Thyroid gland (tissue), 4 donors: ENCODE measurements at regions not wholly inside any gene's neighbourhood (a gene's known extent, or its start where the extent isn't known, plus 50 kb on each side); places are given as distances from the start of the nearest gene placed in this dataset.

Source experiments
- DNase-seq, 2 donors: peaks; one replicate each; pipeline ENCODE4 v3.0.0-alpha.2; 2019
- H3K27ac ChIP-seq, 3 donors: fragments of 200-600 bp; sonication (generic); 1 replicate in 2 of 3; 2 replicates in 1 of 3; pipeline ENCODE4 v1.5.1; 2016 to 2019; ENCODE audit warnings: mild to moderate bottlenecking in 1 of 3, moderate library complexity in 1 of 3
- H3K27me3 ChIP-seq: fragments of 200-600 bp; sonication (generic); one replicate; pipeline ENCODE4 v1.5.1; 2019
- H3K36me3 ChIP-seq, 2 donors: fragments of 200-600 bp; sonication (generic); one replicate each; pipeline ENCODE4 v1.5.1; 2016 to 2019
- H3K4me1 ChIP-seq, 2 donors: fragments of 200-600 bp; sonication (generic); one replicate each; pipeline ENCODE4 v1.5.1; 2017 to 2019
- H3K4me3 ChIP-seq, 3 donors: fragments of 200-600 bp; sonication (generic); replicated peaks in 1 of 3; 1 replicate in 2 of 3; 2 replicates in 1 of 3; pipeline ENCODE4 v1.5.1; 2016; ENCODE audit warnings: mild to moderate bottlenecking in 1 of 3
- H3K9me3 ChIP-seq: fragments of 200-600 bp; sonication (generic); one replicate; pipeline ENCODE4 v1.5.1; 2017
- CTCF ChIP-seq, 6 experiments: fragments of 200-600 bp in 3 of 6; fragments of 450-650 bp in 3 of 6; sonication (generic) in 3 of 6; IDR thresholded peaks; one replicate each; pipeline ENCODE4 v1.5.1; 2016 to 2019; ENCODE audit warnings: antibody characterized with exemption in 6 of 6, mild to moderate bottlenecking in 2 of 6, inconsistent platforms in 1 of 6, moderate library complexity in 1 of 6
- POLR2A ChIP-seq, 2 donors: fragments of 450-650 bp; IDR thresholded peaks; one replicate each; pipeline ENCODE4 v1.6.1; 2017; ENCODE audit warnings: antibody characterized with exemption in 2 of 2, mild to moderate bottlenecking in 2 of 2, moderate library complexity in 1 of 2
- WGBS, 2 donors: methylation state at CpG; one replicate each; pipeline ENCODE4 v1.1.5; 2017; 5-methylcytosine and 5-hydroxymethylcytosine counted together
- intact Hi-C: fragments of 100-400 bp; cut with DNase I; formaldehyde crosslinking; loops from one replicate; pipeline ENCODE4 v1.15.1; 2023

- Histone ChIP-seq H3K27me3 (no peaks in the 10 kb centered on the region), H3K4me3 (no peak overlapping the region), H3K9me3 (no peaks in the 10 kb centered on the region), H3K27ac (no peak overlapping the region), H3K36me3 (no peaks in the 10 kb centered on the region), H3K4me1 (no peaks in the 10 kb centered on the region)
- TF ChIP-seq POLR2A (IDR thresholded peaks at IDR 0.05): no peak
- TF ChIP-seq CTCF (IDR thresholded peaks at IDR 0.05): no peak
- WGBS, 2 donors: 93 to 95% methylated on average over 4 of the region's 4 CpGs
- intact Hi-C loops: no loop called here
- no peak for DNase-seq
These were observed 441.9 kb upstream of the KAZN start for GRCh38 chr1:14156543-14156942.

GRCh38 chr1:14160781-14161180, 437.7 kb upstream of the KAZN start:
- no peaks in the 10 kb centered on the region for H3K27me3 ChIP-seq
- no peaks in the 10 kb centered on the region for H3K4me1 ChIP-seq
- intact Hi-C loops: no loop called here
- H3K36me3 ChIP-seq: no peaks in the 10 kb centered on the region
- no peak overlapping the region for H3K27ac ChIP-seq
- TF ChIP-seq POLR2A (IDR thresholded peaks at IDR 0.05): no peak
- no peak for TF ChIP-seq CTCF (IDR thresholded peaks at IDR 0.05)
- WGBS, 2 donors: 41 to 53% methylated on average over 2 of the region's 2 CpGs
- no peaks in the 10 kb centered on the region for H3K9me3 ChIP-seq
- DNase-seq: no peak
- H3K4me3 ChIP-seq: no peak overlapping the region

- intact Hi-C loops: no loop called here
- H3K9me3 ChIP-seq: no peaks in the 10 kb centered on the region
- 75 to 89% methylated on average over 4 of the region's 4 CpGs for WGBS, 2 donors
- DNase-seq: no peak
- no peak overlapping the region for H3K27ac ChIP-seq
- no peaks in the 10 kb centered on the region for H3K27me3 ChIP-seq
- H3K4me1 ChIP-seq: no peaks in the 10 kb centered on the region
- H3K36me3 ChIP-seq: no peaks in the 10 kb centered on the region
- no peak overlapping the region for H3K4me3 ChIP-seq
- no peak for TF ChIP-seq CTCF (IDR thresholded peaks at IDR 0.05)
- TF ChIP-seq POLR2A (IDR thresholded peaks at IDR 0.05): no peak
These were observed 435.2 kb upstream of the KAZN start for GRCh38 chr1:14163246-14163645.

GRCh38 chr1:14165371-14165801, 433.1 kb upstream of the KAZN start:
- no peaks in the 10 kb centered on the region for H3K4me1 ChIP-seq
- no peaks in the 10 kb centered on the region for H3K36me3 ChIP-seq
- no peak overlapping the region for H3K27ac ChIP-seq
- intact Hi-C loops: no loop called here
- H3K9me3 ChIP-seq: no peaks in the 10 kb centered on the region
- no peak overlapping the region for H3K4me3 ChIP-seq
- no peak for DNase-seq
- H3K27me3 ChIP-seq: no peaks in the 10 kb centered on the region
- TF ChIP-seq CTCF (IDR thresholded peaks at IDR 0.05): no peak
- no peak for TF ChIP-seq POLR2A (IDR thresholded peaks at IDR 0.05)
- 18 to 28% methylated on average over 2 of the region's 2 CpGs for WGBS, 2 donors

GRCh38 chr1:14167884-14168283, 430.6 kb upstream of the KAZN start:
- Histone ChIP-seq H3K27ac (no peak overlapping the region), H3K36me3 (no peaks in the 10 kb centered on the region), H3K27me3 (no peaks in the 10 kb centered on the region), H3K4me3 (no peak overlapping the region), H3K9me3 (no peaks in the 10 kb centered on the region), H3K4me1 (no peaks in the 10 kb centered on the region)
- intact Hi-C loops: no loop called here
- 88 to 89% methylated on average over 10 of the region's 10 CpGs for WGBS, 2 donors
- TF ChIP-seq POLR2A (IDR thresholded peaks at IDR 0.05): no peak
- no peak for TF ChIP-seq CTCF (IDR thresholded peaks at IDR 0.05)
- DNase-seq: no peak
